DOHH2 (cell line): ENCODE measurements at regions not wholly inside any gene's neighbourhood (a gene's known extent, or its start where the extent isn't known, plus 50 kb on each side); places are given as distances from the start of the nearest gene placed in this dataset.

ENCODE experiments used
- CTCF ChIP-seq: fragments of 200-600 bp; sonication (generic); IDR thresholded peaks from one replicate; pipeline ENCODE4 v1.5.1; 2014; ENCODE audit warnings: antibody characterized with exemption, mild to moderate bottlenecking, low read depth, low read length; ENCODE audit not compliant: poor library complexity, severe bottlenecking
- EZH2phosphoT487 ChIP-seq: fragments of 200-600 bp; sonication (generic); IDR thresholded peaks from 2 replicates; pipeline ENCODE4 v1.6.1; 2017; ENCODE audit warnings: borderline replicate concordance, mild to moderate bottlenecking, antibody characterized with exemption, low read length, moderate library complexity, mixed read lengths

GRCh38 chr7:136079478-136079892, 102.3 kb upstream of the MTPN start:
- no peak for TF ChIP-seq CTCF
- no peak for TF ChIP-seq EZH2phosphoT487
